DMS53 treated with DMSO at 0.1 percent for 48 hours (cell line): ENCODE measurements at regions not wholly inside any gene's neighbourhood (a gene's known extent, or its start where the extent isn't known, plus 50 kb on each side); places are given as distances from the start of the nearest gene placed in this dataset.

Experiments
- DNase-seq: peaks from one replicate; lab custom pipeline; 2025; ENCODE audit not compliant: unreplicated experiment; lab: John Stamatoyannopoulos, UW

- no peak for DNase-seq
These were observed 499.0 kb upstream of the SGCD start for GRCh38 chr5:155827949-155828348.

- DNase-seq = no peak
These were observed 495.5 kb upstream of the SGCD start for GRCh38 chr5:155831491-155831890.

GRCh38 chr5:155833287-155833686 lies 493.7 kb upstream of the SGCD start:
- no peak for DNase-seq

- DNase-seq = no peak
These were observed 492.5 kb upstream of the SGCD start for GRCh38 chr5:155834271-155834975.

- no peak for DNase-seq
These were observed 490.7 kb upstream of the SGCD start for GRCh38 chr5:155836089-155836803.

DNA sequence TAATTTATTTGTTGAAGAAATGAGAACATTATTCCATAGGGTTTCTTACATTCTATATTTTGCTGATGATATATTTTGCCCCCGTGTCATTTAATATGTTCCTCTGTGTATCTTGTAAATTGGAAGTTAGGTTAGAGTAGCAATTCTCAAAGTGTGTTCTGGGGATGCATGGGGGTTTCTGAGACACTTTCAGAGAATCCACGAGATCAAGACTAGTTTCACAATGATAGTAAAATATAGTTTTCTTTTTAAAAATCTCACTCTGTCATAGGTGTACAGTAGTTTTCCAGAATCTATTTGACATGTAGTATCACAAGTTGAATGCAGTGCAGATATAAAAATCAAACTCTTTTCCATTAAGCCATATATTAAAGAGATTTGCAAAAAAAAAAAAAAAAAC lies 488.6 kb upstream of the SGCD start:
- DNase-seq = no peak

DNA sequence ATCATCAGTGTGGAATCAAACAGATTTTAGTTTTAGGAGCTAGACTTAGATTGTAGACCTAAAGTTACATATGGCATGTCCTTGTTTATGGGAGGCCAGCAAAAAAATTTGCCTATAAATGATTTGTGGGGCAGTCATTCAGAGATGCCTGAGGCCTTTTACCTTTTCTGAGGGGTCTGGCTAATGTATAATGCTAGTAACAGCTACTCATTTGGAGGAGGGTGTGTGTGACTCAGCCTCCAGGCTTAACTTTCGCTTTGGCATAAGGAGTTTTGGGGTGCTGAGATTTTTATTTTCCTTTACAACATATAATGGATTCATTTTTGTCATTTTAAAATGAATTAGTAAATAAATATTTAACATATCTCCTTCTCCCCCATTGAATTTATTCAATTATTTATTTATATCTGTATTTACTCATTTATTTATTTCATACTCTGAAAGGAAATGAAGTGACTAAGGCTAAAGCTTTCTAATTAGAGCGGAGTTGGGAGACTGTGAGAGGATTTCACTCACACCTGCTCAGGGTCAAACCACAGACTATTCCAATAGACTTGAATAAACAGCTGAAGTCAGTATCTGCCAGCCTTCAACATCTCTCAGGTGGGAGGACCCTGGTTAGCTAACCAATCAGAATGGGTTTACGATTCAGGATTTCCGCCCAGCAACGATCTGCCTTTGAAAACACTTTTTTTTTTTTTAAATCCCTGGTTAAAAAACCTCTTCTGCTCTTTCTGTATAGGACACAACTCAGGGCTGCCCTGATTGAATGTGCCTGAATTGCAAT lies 487.5 kb upstream of the SGCD start:
- DNase-seq = peak; percentile 67

DNA sequence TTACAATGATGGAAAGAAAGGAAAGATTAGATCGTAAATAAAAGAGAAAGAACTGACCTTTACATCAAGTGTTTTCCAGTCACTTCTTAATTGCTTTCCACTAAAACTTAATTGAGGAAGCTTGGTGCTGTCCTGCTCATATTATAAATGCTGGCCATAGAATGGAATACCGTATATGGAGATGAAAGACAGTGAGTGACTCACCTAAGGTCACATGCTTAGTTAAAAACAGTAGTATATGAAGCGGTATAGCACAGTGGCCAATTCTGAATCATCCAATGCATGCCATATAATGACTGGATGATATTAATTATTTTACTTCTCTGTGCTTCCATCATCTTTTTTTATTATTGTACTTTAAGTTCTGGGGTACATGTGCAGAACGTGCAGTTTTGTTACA lies 482.4 kb upstream of the SGCD start:
- DNase-seq = peak; percentile 9

DNA sequence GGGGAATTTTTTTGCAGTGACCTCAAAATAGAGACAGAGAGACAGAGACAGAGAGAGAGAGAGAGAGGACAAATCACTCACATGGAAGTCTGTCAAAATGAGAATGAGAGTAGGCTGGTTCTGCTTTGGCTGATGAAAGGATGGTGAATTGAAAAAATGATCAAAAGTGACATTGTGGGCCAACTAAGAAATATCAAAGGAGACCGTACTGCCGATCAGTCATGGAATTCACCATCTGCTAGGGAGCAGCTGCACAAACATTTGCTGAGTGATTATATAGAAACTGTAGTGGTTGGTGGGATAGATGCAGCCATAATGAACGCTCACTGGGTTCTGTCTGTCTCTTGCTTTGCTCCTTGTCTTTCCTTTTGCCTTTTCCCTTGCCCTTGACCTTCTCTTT lies 476.6 kb upstream of the SGCD start:
- peak; percentile 84 for DNase-seq

- no peak for DNase-seq
These were observed 460.0 kb upstream of the SGCD start for GRCh38 chr5:155866971-155867370.

DNA sequence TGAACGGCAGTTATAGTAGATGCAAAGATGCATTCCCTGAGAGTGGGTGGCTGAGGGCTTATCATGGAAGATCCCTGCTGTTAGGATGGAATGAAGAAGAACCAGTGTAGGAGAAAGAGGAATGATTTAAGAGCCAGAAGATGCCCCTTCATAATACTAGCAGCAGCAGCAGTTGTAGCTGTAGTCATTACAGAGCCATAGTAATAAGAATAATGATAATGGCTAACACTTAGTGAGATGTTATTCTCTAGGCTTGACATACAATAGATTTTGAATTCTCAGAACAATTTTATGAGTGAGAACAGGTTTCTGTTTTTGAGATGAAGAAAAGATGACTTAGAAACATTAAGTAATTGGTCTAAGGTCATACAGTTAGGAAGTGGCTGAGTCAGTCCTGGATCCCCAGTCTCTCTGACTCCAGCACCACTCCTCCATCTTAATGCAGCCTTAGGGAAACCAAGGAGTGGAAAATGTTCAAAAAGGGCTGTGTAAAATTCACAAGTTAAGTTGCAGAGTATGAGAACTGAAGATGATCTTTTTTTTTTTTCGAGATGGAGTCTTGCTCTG lies 459.4 kb upstream of the SGCD start:
- DNase-seq = no peak

- DNase-seq = no peak
These were observed 456.3 kb upstream of the SGCD start for GRCh38 chr5:155870636-155871035.

GRCh38 chr5:155871623-155872022 lies 455.3 kb upstream of the SGCD start:
- DNase-seq = no peak

- DNase-seq = no peak
These were observed 454.2 kb upstream of the SGCD start for GRCh38 chr5:155872629-155873220.

DNA sequence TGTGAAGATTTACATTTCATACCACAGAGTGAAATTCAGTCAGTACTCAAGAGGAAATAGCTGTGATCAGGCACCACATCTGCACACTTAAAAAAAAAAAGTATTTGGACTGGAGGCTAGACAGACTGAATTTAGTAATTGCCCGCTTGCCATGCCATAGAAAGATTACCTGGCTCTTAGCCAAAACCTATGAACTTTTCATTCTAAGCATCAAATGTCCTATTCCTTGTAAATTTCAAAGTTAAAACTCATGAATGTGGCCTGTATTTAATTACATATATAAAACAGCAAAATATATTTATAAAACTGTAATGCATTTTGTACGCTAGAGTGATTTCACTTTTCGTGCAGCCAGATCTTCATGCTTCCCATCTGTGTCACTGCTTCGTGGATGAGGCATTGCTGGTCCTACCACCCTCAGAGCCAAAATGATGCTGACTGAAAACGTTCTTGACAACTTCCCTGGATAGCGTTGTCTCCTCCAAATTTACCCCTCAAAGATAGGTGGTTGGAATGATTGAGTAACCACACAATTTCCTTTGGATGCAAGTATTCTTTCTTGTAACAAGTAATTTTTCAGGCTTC lies 447.9 kb upstream of the SGCD start:
- DNase-seq = no peak

DNA sequence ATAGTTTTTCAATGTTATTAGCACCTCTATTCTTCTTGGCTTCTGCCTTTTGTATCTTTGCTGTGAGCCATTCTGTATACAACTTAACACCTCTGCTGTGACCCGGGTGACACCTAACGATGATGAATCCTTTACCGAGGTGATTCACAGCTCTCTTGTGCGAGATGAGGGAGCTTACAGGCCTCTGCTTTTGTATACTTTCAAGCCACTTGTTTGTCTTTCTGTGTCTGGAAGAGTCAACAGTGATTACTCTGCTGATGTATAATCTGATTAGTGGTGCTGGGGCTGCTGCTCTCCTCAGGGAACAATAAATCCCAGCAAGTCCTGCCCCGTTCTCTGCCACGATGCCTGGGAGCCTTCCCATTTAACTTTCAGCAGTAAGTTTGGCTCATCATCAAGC lies 442.9 kb upstream of the SGCD start:
- DNase-seq = peak; percentile 81

- DNase-seq = no peak
These were observed 441.8 kb upstream of the SGCD start for GRCh38 chr5:155885199-155885598.

GRCh38 chr5:155886311-155887031 lies 440.5 kb upstream of the SGCD start:
- DNase-seq = no peak

- DNase-seq = no peak
These were observed 431.5 kb upstream of the SGCD start for GRCh38 chr5:155895484-155895883.

- no peak for DNase-seq
These were observed 429.2 kb upstream of the SGCD start for GRCh38 chr5:155897761-155898160.
